Liver (tissue), 3 donors: ENCODE measurements at regions not wholly inside any gene's neighbourhood (a gene's known extent, or its start where the extent isn't known, plus 50 kb on each side); places are given as distances from the start of the nearest gene placed in this dataset. TPM values are rescaled to one million over a fixed set of nuclear protein-coding genes. Genes with fewer than 3 reads are reported as not detected.

Source experiments
- ATF3 ChIP-seq: IDR thresholded peaks from 2 replicates; pipeline ENCODE4 v1.6.1; 2016; ENCODE audit warnings: antibody characterized with exemption
- TAF1 ChIP-seq: conservative IDR thresholded peaks from 2 replicates; pipeline ENCODE4 v1.6.1; 2016; ENCODE audit warnings: antibody characterized with exemption, mild to moderate bottlenecking
- ZBTB33 ChIP-seq: IDR thresholded peaks from 2 replicates; pipeline ENCODE4 v1.6.1; 2016; ENCODE audit warnings: antibody characterized with exemption
- small RNA-seq: library from RNA; depleted of rRNA; stranded (forward); fragments of <200 nt; gene quantifications from one replicate; pipeline ENCODE3, GENCODE V24; 2014
- donor health status: healthy.

DNA sequence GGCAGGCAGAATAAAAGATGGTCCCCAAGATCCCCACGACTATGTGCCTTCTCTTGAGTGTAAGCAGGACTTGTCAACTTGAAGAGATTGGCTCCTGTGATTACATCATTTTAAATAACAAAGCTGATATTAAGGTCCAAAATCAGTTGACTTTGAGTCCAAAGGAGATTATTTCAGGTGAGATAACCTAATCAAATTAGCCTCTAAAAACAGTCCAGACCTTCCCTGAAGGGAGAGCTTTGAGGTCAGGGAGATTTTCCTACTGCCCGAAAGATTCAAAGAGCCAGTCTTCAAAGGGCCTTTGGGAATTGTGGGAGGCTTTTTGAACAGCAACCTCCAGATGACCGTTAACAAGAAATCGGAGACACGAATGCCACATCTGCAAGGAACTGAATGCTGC, 51.5 kb upstream of the NCAM2 start (continued):
- TF ChIP-seq ATF3 (no peak), ZBTB33 (no peak), TAF1 (no peak)

Small RNA genes lying in the stretch of these regions (small RNA-seq; reads per million reads assigned to genes)
- gene AL157359.3 (not detected), gene AP001506.1 (not detected), gene MIR548X (not detected), gene RN7SKP147 (not detected), gene RNU1-139P (not detected), gene RNU6-772P (not detected), gene RPL37P4 (not detected)
